DMS53 treated with DMSO at 0.1 percent for 48 hours (cell line): ENCODE measurements at regions not wholly inside any gene's neighbourhood (a gene's known extent, or its start where the extent isn't known, plus 50 kb on each side); places are given as distances from the start of the nearest gene placed in this dataset.
"Not testable (repeated sequence)": the region's sequence is repeated elsewhere in the genome, so short reads cannot be mapped to it uniquely, and the experiment has no call there.

Experiments
- DNase-seq: peaks from one replicate; lab custom pipeline; 2025; ENCODE audit not compliant: unreplicated experiment; lab: John Stamatoyannopoulos, UW

DNA sequence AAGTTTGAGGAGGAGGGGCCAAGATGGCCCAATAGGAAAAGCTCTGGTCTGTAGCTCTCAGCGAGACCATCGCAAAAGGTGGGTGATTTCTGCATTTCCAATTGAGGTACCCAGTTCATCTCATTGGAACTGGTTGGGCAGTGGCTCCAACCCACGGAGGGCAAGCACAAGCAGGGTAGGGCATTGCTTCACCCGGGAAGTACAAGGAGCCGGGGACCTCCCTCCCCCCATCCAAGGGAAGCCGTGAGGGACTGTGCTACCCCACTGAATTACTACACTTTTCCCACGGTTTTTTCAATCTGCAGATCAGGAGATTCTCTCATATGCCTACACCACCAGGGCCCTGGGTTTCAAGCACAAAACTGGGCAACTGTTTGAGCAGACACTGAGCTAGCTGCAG, 58.0 kb upstream of the EFCAB3 start:
- no peak for DNase-seq

GRCh38 chr17:62321451-62321850, 58.9 kb upstream of the EFCAB3 start:
- no peak for DNase-seq

- DNase-seq: no peak
Measured at GRCh38 chr17:62319846-62320245, 60.5 kb upstream of the EFCAB3 start.

DNA sequence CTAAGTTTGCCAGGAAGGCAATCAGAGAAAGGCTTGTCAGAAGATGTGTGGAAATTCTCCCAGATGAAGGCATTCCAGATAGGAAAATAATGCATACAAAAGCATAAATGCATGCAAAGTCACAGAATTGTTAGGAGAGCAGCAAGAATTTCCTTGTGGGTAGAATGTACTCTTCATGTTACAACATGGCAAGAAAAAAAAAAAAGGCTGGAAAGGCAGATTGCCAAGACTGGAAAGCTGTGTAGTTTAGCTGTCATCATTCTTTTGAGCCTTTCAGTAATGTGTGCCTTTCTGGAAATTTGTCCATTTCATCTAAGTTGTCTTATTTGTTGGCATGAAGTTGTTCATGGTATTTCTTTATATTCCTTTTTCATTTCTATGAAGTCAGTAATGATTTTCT, 71.0 kb upstream of the EFCAB3 start:
- DNase-seq: no peak

DNA sequence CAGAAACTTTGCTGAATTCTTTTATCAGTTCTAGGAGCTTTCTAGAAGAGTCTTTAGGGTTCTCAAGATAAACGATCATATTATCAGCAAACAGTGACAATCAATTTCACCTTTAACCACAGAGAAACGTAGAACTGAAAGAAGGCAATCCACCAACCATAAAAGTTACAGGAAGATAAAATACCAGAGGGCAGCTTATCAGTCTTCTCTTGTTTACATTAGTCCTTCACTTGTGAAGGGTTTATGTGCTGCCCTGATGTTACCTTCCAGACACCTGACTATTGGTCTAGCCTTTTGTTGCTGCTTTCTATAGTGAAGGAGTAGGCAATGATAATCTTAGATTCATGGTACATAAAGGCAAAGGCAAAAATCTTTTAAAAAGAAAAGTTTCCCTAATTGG, 73.2 kb upstream of the EFCAB3 start:
- no peak for DNase-seq

- no peak for DNase-seq
Measured at GRCh38 chr17:62303476-62303875, 76.9 kb upstream of the EFCAB3 start.

DNA sequence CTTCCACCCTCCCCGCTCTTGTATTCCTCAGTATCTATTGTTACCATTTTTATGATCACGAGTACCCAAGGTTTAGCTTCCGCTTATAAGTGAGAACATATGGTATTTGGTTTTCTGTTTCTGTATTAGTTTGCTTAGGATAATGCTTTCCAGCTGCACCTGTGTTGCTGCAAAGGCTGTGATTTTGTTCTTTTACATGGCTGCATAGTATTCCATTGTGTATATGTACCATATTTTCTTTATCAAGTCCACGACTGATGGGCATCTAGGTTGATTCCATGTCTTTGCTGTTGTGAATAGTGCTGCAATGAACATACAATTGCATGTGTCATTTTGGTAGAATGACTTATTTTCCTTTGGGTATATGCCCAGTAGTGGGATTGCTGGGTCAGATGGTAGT, 79.7 kb upstream of the EFCAB3 start:
- DNase-seq: no peak

DNA sequence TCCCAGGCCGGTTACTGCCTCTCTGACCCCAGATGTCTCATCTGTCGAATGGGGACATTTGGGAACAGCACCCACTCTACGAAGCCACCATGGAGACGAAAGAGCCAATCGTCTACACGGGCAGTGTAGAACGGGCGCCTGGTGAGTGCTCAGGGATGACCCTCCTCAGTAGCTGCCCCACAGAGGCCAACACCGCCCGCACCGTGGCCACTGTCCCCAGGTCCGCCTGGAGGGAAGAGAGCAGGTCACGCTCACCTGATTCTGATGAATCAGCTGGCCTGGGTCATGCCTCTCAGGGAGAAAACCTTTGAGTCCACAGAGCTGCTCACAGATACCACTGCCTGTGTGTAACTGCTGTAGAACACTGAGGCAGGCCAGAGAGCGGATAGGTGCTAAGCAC, 105.1 kb upstream of the EFCAB3 start:
- DNase-seq: not testable (repeated sequence)

DNA sequence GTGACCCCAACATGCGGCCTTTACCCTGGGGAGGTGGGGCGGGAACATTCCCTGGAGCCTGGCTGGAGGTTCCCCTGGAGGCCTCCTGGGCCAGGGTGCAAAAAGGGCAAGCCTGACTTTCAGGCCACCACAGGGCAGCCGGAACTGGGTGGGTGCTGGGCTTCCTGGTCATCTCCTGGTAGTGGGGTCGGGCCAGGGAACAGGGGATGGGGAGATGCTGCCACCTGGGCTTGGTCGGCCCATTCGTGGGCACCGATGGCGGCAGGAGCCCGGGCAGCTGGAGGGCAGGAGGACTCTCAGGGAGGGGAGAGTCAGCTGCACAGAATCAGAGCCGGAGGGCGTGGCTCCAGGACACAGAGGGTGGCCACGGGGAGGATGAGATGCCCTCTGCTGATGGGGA, 112.0 kb upstream of the EFCAB3 start:
- DNase-seq: not testable (repeated sequence)

DNA sequence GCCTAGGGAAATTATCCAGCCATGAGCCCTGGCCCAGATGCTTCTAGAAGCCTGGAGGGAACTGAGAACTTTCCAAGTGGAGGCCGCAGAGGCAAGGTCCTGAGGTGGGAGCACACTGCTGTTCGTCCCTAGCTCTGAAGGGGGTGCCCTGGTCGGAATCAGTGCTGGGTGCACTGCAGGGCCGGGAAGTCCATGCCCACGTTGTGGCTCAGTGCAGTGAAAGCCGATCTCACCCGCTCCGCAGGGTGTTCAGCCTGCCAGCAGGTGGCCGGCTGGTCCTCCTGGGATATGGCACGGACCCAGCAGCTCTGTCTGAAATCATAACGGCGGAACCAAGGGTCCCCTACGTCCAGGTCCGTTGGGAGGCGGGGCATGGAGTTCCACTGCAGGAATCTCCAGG, 115.4 kb upstream of the EFCAB3 start:
- not testable (repeated sequence) for DNase-seq

DNA sequence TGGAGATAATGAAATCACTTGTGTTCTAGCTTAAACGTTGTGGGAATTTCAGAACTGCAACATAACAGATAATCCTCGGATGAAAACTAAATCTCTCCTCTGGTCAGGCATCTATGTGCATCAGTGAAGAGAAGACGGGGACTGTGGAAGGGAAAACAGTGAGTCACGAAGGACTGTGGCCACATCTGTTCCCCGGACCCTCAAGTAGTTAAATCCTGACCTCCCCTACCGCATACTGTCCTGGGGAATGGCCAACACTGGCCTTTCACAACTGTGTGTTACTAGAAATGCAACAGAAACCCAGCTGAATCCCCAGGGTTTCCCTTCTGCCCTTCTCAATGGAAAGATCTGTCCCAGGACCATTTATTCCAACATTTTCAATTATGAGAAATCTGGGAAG, 124.6 kb upstream of the EFCAB3 start:
- not testable (repeated sequence) for DNase-seq

- not testable (repeated sequence) for DNase-seq
Measured at GRCh38 chr17:62242076-62242475, 138.3 kb upstream of the EFCAB3 start.

DNA sequence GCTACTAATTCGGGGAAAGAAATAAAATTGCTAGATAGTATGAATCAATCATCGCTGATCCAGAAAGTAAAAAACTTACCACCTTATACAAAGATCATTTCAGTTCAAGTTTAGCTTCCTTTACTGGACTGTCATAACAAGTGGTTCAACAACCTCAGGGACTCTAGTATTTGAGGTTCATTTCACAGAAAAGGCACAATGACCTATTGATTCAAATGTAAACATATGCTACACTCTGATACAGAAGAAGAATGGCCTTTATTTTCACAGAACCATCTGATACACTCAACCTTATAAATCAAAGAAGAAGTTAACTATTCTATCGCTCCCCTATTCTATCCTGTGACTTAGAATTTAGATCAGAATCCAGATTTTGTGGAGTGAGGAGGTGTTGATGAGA, 140.8 kb upstream of the EFCAB3 start:
- DNase-seq: peak; percentile 3

DNA sequence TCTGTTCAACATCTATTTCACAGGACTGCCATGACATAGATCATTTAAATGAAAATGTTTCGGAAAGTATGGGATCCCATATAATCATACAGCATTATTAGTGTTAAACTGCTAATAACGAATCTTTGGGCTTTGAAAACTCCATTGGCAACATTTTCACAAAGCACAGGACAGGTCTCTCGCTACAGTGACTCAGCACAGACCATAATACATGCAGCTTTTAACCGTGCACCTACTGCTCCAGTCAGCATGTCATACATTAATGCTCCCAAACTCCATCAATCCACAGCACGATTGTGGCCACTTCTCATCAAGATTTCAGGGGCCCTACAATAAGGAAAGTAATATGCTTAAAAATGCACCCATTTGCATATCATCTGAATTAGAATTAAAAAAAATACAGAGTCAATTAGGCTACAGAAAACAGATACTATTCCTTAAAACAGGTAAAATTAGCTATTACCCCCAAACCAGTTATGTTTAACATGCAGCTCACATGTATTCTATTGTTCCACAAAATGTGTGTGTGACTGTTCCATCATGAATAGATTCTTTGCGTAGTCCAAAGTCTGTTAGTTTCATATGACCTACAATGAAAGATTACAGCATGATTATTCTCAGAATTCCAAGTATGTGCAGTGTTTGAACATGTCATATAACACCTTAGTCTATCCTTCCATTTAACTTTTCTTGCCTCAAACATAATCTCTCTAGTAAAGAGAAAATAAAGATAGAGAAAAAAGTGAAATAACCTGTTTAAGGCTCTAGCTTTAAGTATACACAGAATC, 141.6 kb upstream of the EFCAB3 start:
- not testable (repeated sequence) for DNase-seq

DNA sequence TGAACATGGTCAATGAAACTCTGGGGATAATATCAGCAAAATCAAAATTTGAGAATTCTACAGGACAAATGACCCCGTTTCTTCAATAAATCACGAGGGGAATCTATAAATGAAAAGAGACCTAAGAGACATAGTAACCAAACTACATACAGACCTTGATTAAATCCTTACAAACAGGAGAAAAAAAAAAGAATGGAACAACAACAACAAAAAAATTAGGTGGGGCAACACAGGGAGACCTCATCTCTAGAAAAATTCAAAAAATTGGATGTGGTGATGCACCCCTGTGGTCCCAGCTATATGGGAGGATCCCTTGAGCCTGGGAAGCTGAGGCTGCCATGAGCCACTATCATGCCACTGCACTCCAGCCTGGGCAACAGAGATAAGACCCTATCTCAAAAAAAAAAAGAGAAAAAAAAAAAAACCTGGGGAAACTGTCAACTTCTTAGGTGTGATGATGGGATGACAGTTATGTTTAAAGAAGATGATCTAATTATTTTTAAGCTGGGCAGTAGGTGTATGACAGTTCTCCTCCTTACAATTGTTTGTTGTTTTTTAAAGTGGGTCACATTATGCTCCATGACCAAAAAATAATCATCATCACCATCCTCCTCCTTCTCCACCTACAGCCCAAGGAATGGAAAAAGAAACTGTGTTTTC, 146.4 kb upstream of the EFCAB3 start:
- not testable (repeated sequence) for DNase-seq

DNA sequence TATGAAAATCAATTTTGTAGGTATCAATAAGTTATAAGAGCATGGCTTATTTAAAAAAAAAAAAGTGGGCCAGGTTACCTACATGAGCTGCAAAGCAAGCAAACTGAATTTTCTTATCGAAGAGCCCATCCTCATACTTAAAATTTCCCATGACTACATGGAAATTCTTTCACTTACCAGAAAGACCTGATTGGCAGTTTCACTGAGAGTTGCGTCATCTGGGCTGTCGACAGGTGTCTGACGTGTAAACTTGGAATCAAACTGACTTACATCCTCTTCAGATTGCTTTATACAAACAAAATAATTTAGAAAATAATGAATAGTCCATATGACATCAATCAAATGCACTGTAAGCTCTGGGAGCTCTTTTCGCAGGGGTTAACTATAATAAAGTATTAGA, 149.1 kb upstream of the EFCAB3 start:
- DNase-seq: not testable (repeated sequence)

DNA sequence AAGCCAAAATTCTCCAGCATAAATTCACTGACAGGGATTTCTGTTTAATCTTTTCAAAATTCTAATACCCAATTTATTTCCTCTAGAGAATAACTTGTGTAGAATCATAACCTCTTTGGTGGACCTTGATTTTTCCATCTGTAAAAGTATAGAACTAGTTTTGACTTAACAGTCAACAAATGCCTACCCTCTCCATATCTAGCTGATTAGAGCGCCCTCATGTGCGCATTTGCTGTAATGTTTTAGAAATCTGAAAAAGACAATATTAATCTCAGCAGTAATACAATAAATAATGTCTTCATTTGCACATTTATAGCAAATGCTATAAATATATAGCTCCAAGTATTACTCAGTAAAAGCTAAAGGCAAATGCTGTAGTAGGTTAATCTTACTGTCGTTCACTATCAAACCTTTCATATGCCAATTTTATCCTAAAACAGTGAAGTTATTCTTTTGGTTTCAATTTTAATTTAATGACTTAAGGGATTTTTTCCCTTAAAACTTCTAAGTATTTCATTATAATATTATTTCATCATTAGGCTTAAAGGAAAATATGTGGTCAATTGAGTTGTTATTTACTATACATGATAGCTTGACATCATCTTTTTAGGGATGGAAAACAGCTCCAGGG, 153.6 kb upstream of the EFCAB3 start:
- not testable (repeated sequence) for DNase-seq

DNA sequence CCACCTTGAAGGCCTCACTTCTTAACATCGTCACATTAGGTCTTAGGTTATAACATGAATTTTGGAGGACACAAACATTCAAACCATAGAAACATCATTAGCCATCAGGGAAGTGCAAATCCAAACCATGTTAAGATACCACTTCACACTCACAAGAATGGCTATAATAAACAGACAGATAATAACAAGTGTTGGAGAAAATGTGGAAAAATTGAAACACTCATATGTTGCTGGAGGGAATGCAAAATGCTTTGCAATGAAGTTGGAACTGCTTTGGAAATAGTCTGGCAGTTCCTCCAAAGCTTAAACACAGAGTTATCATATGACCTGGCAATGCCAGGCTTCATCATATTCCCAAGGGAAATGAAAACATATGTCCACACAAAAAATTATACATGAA, 156.8 kb upstream of the EFCAB3 start:
- not testable (repeated sequence) for DNase-seq

DNA sequence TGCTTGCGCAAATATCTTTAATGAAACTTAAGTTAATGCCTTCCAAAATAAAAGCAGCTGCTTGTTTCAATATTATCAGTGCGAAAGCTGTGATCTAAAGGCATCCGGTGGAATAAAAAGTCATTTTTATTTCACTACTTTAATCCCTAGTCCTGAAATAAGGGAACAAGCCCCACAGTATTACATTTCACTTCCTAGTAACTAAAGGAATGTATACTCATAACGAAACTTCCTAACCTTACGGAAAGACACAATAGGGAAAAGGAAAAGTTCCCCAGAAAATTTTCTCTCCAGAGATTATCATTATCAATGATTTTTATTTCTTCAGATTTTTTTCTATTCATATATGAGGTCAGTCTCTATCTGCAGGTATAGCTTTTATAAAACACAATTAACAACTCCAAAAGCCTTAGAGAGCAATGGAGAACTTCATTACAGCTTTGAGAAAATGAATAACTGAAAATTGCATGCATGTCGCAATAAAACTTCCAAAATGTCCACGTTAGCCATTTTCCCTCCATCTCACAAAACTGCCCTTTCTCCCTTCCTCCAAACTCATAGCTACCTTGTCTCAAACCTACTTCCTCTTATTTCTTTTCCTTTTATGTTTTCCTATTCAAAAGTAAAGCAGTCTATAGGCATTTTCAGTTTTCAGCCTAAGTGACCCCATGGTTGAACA, 154.3 kb upstream of the MED13 start:
- no peak for DNase-seq

DNA sequence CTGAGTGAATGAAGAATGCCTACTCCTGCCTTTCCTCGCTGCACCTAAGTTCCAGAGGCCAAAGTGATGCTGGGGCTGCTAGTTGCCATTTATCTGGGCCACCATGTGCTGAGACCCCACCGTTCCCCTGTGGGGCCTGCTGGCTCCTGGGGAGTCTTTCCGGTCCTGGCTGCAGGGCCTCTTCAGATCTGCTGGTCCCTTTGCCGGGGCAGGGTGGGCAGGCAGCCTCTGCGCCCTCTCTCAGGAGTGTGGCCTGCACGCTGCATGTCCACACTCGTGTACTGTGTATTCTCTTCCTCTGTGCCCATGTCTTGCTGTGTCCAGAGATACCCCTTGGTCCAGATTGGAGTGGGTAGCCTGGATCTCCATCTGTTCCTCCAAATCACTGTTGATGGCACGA, 151.8 kb upstream of the MED13 start:
- DNase-seq: no peak

DNA sequence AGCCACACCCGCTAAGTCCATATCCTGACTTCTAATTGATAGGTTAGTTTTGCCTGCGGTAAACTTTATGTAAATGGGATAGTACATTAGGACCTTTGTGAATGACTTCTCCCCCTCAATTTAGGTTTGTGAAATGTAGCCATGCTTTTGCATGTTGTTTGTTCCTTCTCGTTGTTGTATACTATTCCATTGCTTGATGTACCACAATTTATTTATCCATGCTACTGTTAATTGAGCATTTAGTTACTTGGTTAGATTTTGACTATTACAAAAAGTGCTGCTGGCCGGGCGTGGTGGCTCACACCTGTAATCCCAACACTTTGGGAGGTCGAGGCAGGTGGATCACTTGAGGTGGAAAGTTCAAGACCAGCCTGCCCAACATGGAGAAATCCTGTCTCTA, 150.8 kb upstream of the MED13 start:
- not testable (repeated sequence) for DNase-seq

- no peak for DNase-seq
Measured at GRCh38 chr17:62206550-62206949, 141.5 kb upstream of the MED13 start.
